NCI-H774 (cell line): ENCODE measurements at regions not wholly inside any gene's neighbourhood (a gene's known extent, or its start where the extent isn't known, plus 50 kb on each side); places are given as distances from the start of the nearest gene placed in this dataset.

ENCODE experiments used
- DNase-seq: peaks from one replicate; lab custom pipeline; 2025; lab: John Stamatoyannopoulos, UW

- DNase-seq: no peak
Observed at GRCh38 chr5:97600486-97600885, 417.4 kb upstream of the RIOK2 start.

- no peak for DNase-seq
Observed at GRCh38 chr5:97601651-97602050, 418.6 kb upstream of the RIOK2 start.

- no peak for DNase-seq
Observed at GRCh38 chr5:97606531-97606930, 423.5 kb upstream of the RIOK2 start.

GRCh38 chr5:97608501-97608900 lies 425.5 kb upstream of the RIOK2 start:
- DNase-seq: no peak

GRCh38 chr5:97618721-97619120 lies 435.7 kb upstream of the RIOK2 start:
- DNase-seq: no peak

- no peak for DNase-seq
Observed at GRCh38 chr5:97623441-97623840, 440.4 kb upstream of the RIOK2 start.

GRCh38 chr5:97624886-97625285 lies 441.8 kb upstream of the RIOK2 start:
- no peak for DNase-seq

GRCh38 chr5:97627272-97627671 lies 444.2 kb upstream of the RIOK2 start:
- DNase-seq: no peak

GRCh38 chr5:97628031-97628430 lies 445.0 kb upstream of the RIOK2 start:
- DNase-seq: no peak

GRCh38 chr5:97628807-97629206 lies 445.8 kb upstream of the RIOK2 start:
- no peak for DNase-seq

GRCh38 chr5:97629276-97629675 lies 446.2 kb upstream of the RIOK2 start:
- DNase-seq: no peak

- no peak for DNase-seq
Observed at GRCh38 chr5:97635553-97635952, 452.5 kb upstream of the RIOK2 start.

- DNase-seq: no peak
Observed at GRCh38 chr5:97636766-97637165, 453.7 kb upstream of the RIOK2 start.

- no peak for DNase-seq
Observed at GRCh38 chr5:97641081-97641480, 458.0 kb upstream of the RIOK2 start.

- DNase-seq: no peak
Observed at GRCh38 chr5:97644206-97644605, 461.2 kb upstream of the RIOK2 start.

- DNase-seq: no peak
Observed at GRCh38 chr5:97644896-97645295, 461.8 kb upstream of the RIOK2 start.

- DNase-seq: no peak
Observed at GRCh38 chr5:97657239-97657638, 474.2 kb upstream of the RIOK2 start.

GRCh38 chr5:97658116-97658900 lies 475.3 kb upstream of the RIOK2 start:
- peak; percentile 71 for DNase-seq

GRCh38 chr5:97666783-97667182 lies 483.7 kb upstream of the RIOK2 start:
- DNase-seq: no peak

- no peak for DNase-seq
Observed at GRCh38 chr5:97670447-97670846, 487.4 kb upstream of the RIOK2 start.

- no peak for DNase-seq
Observed at GRCh38 chr5:97676608-97677007, 493.6 kb upstream of the RIOK2 start.

- DNase-seq: no peak
Observed at GRCh38 chr5:97694091-97694490, 511.0 kb upstream of the RIOK2 start.

- peak; percentile 1 for DNase-seq
Observed at GRCh38 chr5:97714424-97714823, 531.4 kb upstream of the RIOK2 start.

- no peak for DNase-seq
Observed at GRCh38 chr5:97726106-97726505, 543.1 kb upstream of the RIOK2 start.
